ENCODE measurements at regions not wholly inside any gene's neighbourhood (a gene's known extent, or its start where the extent isn't known, plus 50 kb on each side); places are given as distances from the start of the nearest gene placed in this dataset.
"Not testable (repeated sequence)": the region's sequence is repeated elsewhere in the genome, so short reads cannot be mapped to it uniquely, and the experiment has no call there.

DNA sequence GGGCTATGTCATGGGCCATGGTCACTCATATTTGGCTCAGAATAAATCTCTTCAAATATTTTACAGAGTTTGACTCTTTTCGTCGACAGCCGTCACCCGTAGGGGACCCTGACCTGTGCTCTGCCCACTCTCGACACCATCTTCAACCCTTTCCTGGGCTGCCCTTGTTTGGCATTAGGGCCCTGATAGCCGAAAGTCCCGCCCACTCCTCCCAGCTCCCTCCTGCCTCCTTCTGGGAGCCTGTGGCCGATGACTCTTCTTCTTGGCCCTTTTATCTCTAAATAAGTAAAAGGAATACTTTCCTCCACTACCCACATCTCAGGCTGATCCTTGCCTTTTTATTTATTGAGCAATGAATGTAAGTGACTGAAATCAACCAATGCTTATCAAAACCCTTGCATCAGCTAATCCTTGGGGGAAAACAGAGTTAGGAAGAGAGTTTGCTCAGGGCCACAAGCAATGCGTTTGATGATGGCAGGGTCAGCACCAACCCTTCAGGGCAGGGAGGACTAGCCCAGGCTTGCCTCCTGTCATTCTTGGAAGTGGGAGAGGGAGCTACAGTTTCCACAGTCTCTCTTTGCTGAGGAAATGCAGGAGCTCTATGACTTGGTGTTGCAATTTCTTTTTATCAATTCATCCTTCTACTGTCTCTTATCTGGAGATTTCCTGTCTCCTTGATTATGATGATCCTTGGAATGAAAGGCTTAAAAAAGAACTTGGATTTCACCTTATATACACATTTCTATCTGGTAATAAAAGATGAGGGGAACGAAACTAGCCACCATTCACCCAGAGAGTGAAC, 218.2 kb upstream of the PODXL start:
- no peak for DNase-seq

DNA sequence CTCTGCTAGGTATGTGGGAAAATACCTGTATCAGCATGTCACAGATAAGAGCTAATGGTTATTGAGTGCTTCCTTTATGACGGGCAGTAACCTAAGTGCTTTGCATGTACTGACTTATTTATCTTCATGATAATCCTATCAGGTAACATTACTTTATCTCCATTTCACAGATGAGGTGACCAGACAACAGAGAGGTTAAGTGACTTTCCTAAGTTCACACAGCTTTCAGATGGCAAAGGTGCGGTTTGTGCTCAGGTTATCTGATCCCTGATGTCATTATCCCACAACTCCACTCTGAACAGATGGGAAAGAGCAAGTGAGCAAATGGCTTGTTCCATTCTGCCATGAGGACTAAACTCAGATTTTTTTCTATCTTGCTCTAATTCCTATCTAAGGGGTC, 217.0 kb upstream of the PODXL start:
- no peak for DNase-seq

DNA sequence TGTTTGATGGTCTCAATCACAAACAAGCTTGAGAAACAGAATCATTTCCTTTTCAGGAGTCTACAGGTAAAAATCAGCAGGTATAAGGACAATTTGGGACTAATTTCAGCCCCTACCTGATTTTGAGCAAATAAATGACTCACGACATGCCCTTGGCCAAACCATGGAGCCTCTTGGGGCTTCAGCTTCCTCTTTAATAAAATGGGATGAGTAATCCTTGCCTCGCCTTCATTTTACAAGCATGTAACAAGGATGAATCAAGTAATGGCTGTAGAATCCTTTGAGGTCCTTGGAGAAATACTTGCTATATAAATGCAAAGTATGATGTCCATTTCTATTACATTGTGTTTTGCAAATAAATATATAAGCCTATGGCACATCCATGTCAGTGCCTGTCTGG, 212.8 kb upstream of the PODXL start:
- DNase-seq: no peak

DNA sequence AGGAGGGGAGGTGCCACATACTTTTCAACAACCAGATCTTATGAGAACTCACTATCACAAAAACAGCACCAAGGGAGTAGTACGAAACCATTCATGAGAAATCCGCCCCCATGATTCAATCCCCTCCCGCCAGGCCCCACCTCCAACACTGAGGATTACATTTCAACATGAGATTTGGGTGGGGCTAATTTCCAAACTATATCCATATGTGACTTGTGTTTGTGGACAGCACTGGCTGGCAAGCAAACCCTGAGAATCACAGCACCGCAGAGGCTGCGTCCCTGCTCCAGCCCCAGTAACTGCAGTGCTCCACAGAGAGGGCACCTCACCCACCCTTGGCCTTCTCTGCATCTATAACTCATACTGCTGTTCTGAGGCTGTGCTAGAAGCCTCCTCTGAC, 211.2 kb upstream of the PODXL start:
- DNase-seq: no peak

DNA sequence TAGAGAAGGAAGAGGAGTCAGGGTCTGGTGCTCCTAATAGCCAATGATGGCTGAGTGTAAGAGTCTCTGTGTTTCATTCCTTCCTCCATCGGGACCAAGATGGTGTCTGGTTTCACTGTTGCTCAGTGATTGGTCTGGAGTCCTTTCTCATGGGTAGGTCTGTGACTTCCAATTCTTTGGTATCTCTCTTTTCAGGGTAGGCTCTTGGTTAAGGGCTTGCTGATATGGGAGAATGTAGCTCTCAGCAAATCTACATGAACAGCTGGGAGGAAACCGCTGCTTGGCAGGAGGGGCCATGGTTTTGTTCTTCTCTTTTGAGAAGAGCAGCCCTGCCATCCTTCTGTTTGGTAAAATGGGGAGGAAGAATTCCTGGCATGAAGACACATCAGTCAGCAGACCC, 209.1 kb upstream of the PODXL start:
- no peak for DNase-seq

DNA sequence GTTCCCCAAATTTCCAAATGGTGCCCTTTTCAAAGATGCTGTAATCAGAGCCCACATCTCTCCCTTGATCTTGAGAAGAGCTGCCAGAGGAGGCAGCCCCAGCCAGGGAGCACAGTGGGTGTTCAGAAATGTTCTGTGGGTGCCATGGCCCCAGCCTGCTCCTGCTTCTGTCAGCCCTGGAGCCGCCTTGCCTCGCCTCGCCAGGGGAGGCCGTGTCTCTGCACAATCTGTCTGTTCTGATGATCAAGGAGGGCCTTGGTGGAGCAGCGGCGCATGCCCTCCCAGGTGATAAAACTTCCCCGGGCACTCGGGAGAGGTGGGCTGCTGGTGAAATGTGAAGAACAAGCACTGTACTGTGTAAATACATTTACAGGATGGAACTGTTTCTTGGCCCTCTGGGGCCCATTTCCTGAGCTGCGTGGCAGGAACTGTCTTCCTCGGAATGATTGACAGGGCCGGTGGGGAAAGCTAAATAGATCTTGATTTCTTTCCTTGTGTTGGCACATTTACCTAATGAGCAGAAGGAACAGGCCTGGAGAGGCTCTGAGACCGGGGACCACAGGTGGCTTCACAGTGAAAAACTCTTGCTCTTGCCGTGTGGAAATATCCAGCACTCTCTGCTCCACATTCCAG, 207.8 kb upstream of the PODXL start:
- no peak for DNase-seq

DNA sequence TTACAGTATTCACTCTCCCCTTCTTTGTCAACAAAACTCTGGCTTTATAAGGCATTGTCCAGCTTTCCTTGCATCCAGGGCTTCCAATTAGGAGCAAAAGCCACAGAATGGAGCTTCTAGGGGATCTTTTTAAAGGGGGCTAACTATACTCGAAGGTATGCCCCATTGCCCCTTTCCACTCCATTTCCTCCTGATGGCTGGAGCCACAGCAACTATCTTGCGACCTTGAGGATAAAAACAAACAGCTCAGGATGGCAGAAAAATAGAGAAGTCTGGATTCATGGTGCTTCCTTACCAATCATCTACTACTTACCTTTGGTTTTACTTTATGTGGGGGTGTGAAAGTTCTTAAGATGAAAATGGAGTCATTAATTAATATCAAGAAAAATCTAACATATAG, 206.3 kb upstream of the PODXL start:
- no peak for DNase-seq

DNA sequence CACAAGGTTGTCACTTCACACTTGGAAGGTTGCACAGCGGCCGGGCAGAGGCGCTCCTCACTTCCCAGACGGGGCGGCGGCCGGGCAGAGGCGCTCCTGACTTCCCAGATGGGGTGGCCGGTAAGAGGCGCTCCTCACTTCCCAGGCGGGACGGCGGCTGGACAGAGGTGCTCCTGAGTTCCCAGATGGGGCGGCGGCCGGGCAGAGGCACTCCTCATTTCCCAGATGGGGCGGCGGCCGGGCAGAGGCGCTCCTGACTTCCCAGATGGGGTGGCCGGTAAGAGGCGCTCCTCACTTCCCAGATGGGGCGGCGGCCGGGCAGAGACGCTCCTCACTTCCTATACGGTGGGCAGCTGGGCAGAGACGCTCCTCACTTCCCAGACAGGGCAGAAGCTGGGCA, 199.4 kb upstream of the PODXL start:
- not testable (repeated sequence) for DNase-seq

DNA sequence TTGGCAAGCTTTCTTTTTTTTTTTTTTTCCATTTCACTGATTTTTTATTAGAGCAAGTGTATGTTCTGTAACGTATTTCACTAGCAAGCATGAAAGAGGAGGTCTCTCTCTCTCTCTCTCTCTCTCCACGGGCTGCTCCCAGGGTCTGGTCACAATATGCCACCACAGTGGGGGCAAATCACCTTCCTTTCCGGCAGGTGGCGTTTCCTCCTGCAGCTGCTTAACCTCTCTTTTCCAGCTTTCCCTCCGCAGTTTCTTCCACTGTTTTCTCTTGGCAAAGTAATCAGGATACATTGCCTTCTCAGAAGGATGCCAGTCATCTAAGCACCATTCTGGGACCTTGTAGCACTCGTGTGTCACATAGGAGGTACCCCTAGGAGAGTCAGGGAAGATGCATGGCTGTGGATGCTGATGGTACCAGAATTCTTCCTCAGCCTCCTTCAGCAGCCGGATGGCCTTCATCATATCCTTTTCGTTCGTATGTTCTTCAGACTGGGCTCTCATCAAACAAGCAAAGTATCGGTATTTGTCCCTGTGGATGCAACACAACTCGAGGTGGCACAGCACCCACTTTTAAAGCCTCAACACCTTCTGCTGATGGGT, 197.3 kb upstream of the PODXL start:
- no peak for DNase-seq

DNA sequence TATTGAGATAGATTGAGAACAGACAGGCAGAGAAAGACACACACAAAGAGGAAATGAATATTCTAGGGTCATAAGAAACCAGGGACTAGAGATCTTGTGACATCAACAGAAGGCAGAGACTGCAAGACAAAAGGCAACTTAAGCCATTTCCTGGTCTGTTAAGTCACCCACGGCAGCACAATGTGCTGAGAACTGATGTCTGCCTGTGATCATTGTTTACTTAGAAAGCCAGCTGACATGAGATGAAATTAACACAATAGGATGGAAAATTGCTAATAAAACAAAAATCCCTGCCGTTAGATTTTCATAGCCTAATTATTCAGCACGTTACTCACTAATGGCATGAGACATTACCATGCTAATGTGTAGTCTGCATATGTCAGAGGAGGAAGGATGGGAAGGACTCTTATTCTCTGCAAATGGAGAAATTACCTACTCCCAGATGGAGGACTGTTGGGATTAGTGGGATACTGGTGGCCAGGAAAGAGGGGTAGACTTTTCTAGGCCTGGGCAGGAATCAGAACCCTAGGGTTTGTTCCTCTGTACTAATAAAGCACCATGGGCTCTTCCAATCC, 191.3 kb upstream of the PODXL start:
- DNase-seq: no peak

DNA sequence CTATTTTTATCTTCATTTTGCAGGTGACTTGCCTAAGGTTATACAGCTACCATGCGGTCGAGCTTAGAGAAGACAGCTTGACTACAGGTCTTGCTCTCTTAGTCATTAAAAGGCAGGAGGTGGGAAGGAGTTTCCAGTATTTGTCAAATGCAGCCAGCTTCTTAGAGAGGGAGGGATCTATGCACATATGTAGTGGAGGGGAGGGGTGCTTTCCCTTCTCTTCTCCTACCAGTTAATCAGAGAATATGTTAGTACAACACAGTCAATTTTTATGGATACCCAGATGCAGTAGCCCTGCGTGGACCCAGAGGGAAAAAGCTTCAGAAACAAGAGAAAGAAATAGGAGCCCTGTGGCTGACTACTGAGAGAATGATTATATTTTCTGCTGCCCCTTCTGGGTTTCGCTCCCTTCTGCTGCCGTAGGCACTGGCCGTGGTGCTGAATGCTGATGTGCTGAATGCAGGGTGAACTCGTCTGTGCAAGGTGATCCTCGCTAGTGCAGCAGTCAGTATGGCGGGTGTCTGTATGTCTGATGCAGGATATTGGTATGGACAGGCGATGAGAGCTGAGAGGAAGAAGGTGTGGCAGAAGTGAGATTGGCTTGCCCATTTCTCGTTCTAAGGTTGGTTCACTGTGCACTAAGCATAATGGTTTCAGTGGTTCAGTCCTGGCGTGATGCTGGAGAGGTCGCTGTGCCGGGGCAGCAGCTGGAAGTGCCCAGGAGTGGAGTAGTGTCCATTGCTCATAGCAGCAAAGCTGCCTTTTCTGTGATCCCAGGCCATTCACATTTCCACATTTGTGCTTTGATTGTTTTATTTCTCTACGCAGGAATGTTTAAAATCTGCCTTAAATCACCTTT, 189.2 kb upstream of the PODXL start:
- no peak for DNase-seq

DNA sequence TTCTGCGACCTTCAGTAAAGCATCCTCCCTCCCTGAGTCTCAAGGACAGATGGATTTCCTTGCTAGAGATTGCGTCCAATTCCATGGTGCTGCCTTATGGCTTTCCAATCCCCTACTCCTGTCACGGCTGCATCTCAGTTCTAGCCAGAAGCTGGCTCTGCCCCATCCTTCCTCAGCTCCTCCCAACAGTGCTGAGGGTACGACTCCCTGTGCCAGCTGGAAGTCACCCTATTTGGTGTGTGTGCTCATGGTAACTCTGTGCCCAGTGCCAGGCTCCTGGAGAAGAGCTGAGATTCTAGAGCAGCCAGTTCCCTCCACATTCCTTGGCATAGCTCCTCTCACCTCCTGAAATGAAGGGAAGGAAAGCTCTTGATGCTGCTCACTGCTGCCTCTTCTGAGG, 185.0 kb upstream of the PODXL start:
- no peak for DNase-seq

DNA sequence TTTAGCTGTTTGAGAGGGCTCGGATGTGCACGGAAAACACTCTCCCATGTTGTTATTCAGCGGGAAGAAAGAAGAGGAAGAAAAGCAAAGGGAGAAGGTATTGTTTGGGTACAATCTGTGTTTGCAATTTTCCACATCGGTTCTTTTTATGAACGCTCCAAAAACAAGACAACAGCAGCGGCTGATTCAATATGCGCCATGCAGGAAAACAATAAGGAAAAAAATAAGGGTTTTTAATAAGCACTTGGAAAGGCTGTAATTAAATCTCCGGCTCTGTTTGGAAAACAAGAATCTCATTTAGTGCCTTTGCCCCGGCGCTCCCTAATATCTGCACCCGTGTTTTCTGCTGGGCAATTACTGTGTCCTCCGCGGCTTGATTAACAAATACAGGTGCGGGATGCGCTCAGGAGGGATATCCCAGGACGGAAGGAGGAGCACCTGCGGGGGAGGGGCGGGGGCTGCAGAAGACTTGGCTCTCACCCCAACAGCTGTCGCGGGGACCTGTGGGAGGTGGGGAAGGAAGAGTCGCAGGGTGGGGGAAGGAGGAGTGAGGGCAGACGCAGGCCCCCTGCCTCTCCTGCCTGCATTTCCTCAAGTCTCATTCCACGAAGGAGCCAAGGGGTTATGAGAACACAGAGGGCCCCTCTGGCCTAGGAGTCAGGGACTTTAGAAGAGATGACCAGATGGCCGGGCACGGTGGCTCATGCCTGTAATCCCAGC, 181.5 kb upstream of the PODXL start:
- DNase-seq: no peak

DNA sequence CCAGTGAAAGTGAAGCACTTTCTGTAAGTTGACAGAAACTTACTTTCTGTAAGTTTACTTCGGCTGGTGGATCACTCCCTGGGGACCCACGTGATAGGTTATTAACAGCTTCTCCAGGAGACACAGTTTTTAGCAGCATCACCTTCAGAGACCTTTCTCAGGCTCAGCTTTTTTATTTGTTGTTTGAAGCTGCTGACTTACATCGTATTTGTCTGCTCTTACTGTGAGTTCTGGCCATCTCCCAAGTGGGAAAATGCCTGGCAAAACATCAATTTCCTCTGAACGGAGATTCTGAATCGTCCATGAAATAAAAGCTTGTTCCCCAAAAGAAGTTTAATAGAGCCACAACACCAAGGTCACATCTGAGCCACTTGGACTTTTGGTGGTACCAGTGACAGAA, 178.7 kb upstream of the PODXL start:
- DNase-seq: no peak

DNA sequence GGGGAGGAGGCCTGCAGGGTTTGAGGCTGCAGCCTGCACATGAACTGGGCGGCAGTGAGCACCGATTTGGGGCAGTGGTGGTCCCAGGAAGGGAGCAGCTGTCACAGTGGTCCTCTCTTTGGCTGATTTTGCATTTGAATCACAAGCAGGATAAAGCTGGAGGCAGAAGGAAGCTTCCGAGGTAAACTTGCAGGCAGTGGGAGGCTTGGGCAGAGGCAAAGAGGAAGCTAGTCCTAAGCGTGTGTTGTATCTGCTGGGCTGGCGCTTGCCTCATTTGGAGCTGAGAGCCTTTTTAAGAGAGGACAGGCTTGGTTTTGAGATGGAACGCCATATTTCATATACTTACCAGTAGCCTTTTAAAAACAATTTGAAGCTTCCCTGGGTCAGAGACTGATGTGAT, 177.2 kb upstream of the PODXL start:
- no peak for DNase-seq

DNA sequence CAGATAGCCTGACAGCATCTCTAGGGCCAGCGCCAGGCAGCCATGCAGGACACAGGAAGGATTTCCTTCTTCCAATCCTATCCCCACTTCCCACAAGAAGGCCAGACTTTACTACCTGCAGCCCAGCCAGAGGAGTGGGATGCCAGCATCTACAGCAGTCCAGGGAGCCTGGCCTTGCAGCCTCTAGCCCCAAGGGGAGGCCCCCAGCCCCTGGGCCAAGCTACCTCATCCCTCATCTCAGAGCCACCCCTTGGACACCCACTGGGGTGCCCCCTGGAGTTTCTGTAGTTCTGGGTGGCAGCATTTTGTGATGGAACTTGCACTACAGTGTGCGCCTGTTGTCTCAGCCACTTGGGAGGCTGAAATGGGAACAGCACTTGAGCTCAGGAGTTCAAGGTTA, 170.8 kb upstream of the PODXL start:
- DNase-seq: no peak

DNA sequence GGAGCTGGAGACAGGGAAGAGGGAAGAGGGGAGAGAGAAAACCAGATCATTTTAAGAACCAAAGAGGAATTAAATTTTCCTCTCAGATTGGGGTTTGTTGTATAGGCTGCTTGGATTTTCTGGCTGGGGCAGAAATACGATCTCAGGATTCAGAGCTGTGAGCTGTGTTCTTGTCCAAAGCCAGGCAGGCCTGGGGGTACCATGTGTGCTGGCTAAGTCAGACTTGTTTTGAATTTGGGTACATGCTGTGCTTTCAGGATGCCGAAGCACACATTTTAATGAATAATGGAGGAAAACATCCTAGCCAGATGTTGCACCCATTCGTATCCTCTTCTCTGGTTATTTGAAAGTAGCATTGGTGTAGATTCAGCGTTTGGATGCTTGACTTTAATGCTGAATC, 170.3 kb upstream of the PODXL start:
- no peak for DNase-seq

DNA sequence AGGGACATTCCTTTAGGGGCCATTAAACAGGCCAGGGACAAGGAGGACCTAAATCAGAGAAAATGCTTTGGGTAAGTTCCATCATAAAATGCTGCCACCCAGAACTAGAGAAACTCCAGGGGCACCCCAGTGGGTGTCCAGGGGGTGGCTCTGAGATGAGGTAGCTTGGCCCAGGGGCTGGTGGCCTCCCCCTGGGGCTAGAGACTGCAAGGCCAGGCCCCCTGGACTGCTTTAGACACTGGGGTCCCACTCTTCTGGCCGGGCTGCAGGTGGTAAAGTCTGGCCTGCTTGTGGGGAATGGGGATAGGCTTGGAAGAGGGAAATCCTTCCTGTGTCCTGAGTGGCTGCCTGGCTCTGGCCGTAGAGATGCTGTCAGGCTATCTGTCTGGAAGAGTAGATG, 169.6 kb upstream of the PODXL start:
- DNase-seq: no peak

DNA sequence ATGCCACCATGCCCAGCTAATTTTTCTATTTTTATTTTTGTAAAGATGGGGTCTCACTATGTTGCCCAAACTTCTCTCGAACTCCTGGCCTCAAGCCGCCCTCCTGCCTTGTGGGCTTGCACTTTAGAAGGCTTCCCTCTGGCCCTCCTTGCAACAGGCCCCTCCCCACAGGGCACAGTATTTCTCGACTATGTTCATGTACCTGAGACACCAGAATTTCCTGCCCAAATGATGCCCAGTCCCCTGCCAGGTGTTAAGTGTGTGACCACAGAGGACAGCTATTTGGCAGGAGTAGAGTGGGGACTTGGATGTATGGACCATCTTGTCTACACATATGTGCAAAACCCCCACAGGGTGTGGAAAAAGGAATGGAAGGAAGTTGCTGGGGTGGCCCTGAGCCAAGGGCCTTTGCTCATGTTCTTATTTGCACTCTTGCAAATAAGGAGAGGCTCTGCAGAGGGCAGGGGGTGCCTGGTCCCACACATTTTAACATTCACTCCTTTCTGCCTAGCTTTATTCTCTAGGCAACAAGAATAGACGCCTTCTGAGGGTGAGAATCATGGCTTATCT, 168.4 kb upstream of the PODXL start:
- DNase-seq: no peak

DNA sequence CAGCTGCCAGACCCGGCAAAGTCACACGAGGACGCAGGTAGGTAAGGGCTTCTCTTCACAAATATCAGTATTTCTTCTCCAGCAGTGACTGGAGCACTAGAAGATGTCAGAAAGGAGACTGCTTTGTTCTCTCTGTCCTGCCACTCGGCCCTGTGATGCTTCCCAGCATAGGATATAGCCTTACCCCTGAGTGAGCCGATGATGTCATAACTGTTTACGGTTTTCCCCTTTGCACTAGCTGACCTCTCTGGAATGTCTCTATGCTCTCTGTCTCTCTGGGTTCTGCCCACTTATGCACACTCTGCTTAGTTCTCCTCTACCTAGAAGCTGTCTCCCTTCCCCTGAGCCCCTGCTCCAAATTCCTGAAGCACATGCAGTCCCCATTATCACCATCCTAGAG, 167.5 kb upstream of the PODXL start:
- no peak for DNase-seq

DNA sequence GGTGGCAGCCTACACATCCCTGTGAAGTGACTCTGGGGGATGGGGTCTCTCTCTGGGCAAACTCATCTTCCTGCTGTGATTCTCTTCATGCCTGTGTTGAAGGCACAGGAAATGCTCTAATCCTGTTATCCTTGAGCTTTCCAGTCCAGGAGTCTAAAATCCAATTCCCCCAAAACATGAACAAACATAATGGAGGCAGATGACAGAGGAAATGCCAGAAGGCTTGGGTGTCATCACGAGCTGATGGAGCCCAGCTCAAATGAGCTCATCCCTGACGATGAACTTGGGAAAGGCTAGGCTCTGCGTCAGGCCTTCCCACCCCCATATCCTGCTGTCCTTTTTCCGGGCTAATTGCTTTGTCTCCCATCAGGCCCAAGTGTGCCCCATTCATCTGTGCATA, 165.9 kb upstream of the PODXL start:
- no peak for DNase-seq

DNA sequence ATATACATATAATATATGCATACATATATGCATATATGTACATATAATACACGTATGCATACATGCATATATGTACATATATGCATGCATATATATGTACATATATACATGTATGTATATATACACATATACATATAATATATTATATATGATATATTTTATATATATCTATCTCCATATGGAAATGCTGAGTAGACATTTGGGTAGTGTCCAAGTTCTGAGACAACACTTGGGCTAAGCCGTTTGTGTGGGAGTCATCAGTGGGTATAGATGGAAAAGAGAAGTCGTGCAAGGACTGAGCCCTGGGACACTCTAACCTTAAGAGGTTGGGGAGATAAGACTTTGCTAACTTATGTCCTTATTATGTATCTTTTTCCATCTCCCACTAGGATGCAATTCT, 165.2 kb upstream of the PODXL start:
- DNase-seq: no peak

Measured in NCI-H1417 treated with DMSO at 0.1 percent for 48 hours (cell line).